D721Med (cell line): ENCODE measurements at regions not wholly inside any gene's neighbourhood (a gene's known extent, or its start where the extent isn't known, plus 50 kb on each side); places are given as distances from the start of the nearest gene placed in this dataset.
A peak's percentile ranks its signal among the peaks of the same experiment; 100 is the strongest.

ENCODE experiments used
- DNase-seq: peaks from one replicate; pipeline ENCODE4 v3.0.0; 2011; ENCODE audit warnings: low spot score; ENCODE audit not compliant: insufficient read length
- FAIRE-seq: peaks from 2 replicates; lab custom pipeline; 2011; peaks lifted over from hg19 to GRCh38; lab: Jason Lieb, UNC
- TF ChIP-seq, protein P1 (sequence below): IDR thresholded peaks from 2 replicates; pipeline ENCODE4 v1.5.1; 2012; ENCODE audit warnings: mild to moderate bottlenecking, control low read depth; ENCODE audit not compliant: insufficient read depth; ENCODE audit errors: missing control alignments

DNA sequence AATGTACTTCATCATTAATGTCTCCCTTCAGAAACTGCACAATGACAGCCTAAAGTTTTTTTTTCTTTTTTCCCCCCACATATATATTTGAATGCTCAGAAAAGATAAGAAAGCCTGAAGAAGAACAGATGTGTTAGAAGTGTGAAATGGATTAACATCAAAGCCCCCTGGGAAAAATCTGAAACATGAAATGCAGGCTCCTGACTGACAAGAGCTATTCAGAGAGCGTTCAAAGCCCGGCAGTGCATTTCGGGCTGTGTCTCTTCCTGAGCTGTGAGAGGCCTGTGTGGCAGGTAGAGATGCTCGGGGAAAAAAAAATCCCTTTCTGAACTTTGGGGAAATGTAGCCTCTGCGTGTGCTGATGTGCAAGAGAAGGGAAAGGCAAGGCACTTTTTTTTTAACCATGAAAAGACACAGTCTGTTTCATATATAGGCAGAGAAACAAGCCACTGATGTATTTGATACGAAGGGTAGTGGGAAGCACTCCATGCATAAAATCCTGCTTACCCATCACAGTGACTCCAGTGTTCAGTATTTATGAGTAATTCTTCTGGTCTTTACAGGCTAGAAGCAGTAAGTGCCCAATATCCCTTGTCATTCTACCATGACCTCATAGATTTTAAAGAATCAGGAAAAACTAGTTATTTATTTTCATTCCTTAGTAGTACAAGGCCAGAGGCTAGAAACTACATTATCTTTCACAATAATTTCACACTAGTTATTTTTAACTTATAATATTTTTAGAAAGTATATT, 1574.2 kb upstream of the PIK3C3 start:
- DNase-seq (no peak), FAIRE-seq (no peak)
- TF ChIP-seq, protein P1, sequence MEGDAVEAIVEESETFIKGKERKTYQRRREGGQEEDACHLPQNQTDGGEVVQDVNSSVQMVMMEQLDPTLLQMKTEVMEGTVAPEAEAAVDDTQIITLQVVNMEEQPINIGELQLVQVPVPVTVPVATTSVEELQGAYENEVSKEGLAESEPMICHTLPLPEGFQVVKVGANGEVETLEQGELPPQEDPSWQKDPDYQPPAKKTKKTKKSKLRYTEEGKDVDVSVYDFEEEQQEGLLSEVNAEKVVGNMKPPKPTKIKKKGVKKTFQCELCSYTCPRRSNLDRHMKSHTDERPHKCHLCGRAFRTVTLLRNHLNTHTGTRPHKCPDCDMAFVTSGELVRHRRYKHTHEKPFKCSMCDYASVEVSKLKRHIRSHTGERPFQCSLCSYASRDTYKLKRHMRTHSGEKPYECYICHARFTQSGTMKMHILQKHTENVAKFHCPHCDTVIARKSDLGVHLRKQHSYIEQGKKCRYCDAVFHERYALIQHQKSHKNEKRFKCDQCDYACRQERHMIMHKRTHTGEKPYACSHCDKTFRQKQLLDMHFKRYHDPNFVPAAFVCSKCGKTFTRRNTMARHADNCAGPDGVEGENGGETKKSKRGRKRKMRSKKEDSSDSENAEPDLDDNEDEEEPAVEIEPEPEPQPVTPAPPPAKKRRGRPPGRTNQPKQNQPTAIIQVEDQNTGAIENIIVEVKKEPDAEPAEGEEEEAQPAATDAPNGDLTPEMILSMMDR, result no peak

DNA sequence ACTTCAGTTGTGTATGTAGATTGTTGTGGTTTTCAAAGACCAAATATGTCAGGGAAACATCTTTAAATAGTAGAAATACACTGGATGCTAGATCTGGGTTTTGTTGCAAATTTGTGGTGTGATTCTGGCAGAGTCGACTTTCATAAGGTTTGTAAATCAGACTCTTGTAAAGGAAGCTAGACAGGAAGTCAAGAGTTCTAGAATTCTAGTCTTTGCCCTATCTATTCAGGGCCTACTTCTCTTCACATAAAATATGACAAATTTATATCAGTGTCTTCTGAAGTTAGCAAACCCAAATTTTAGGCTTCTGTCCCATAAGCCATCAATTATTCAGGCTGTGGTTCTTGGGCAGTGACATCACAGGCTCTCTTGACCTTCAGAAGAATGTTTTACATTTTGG, 1579.2 kb upstream of the PIK3C3 start:
- FAIRE-seq (no peak), DNase-seq (no peak)
- TF ChIP-seq, protein P1, result no peak

DNA sequence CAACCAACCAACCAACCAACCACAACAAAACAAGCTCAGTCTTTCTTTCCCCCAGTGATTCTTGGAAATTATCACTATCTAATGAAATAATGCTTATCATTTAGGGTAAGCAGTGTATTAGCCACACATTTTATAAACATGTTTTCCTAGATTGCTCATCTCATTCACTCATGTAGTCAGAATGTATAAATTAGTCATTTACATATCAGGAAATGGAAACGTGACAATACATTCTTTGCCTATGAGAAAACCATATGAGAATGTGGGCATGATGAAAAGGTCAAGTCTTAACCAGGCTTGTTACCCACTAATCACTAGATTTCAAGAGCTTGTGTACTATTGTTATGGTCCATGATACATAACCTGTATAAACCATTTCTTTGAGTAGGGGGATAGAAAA, 1583.4 kb upstream of the PIK3C3 start:
- FAIRE-seq (peak; percentile 64), DNase-seq (no peak)
- TF ChIP-seq, protein P1, result no peak

DNA sequence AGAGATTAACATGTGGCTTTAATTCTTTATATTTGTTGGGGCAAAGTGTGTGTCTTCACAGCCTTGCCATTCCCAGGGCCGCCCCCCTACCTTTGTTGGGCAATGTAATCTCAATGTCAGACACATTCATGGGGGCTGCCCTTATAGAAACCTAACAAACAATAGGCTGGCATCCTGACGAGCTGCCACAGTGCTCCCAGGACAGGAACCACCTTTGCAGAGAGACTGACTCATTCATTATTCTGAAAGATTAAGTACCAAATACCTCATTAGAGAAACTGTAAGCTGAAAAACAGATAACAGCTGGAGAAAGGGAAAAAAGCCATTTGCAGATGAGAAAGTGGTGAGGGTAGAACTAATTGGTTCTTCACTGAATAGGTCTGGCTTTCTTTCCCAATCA, 1587.5 kb upstream of the PIK3C3 start:
- FAIRE-seq (no peak), DNase-seq (no peak)
- TF ChIP-seq, protein P1, result no peak

DNA sequence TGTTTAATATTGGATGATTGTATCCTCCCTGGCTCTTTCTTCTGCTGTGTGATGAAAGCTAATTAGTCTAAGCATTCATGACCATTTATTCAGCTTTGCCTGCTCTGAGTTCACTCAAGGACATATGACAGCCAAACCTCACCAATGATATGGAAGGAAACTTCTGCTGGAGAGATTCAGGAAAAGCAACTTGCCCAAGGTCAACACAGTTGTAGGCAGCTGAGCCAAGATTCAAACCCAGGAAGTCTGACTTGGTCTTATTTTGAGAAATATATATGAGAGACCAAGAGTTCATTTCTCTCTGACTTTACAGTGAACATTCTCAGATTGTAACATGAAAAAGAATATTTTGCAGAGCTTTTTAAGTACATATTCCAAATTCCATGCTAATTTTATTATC, 1588.5 kb upstream of the PIK3C3 start:
- DNase-seq (no peak), FAIRE-seq (no peak)
- TF ChIP-seq, protein P1, result no peak

DNA sequence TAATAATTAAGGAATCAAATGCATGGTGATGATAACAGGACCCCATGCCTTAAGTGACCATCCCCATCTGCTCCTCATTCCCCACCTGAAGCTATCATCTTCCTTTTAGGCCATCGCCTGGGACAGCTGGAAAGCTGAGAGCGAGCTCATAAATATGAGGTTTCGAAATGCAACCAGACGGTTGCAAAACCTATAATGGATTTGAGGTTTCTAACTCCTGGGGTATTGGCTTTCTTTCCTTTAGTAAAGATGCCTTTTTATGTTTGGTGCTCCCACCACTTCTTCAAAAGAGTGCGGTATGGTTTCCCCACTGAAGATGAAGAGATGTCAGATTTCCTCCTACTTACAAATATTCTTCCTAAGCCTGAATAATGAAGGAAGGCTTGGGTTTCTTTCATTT, 1589.5 kb upstream of the PIK3C3 start:
- no peak for DNase-seq
- FAIRE-seq, result no peak
- TF ChIP-seq, protein P1, result no peak

GRCh38 chr18:40360558-40360957, 1594.5 kb upstream of the PIK3C3 start:
- TF ChIP-seq, protein P1, result no peak
- FAIRE-seq, result no peak
- DNase-seq, result no peak
